ENCODE measurements at regions not wholly inside any gene's neighbourhood (a gene's known extent, or its start where the extent isn't known, plus 50 kb on each side); places are given as distances from the start of the nearest gene placed in this dataset.
"Not testable (repeated sequence)": the region's sequence is repeated elsewhere in the genome, so short reads cannot be mapped to it uniquely, and the experiment has no call there.

GRCh38 chr3:145681181-145681580, 479.8 kb downstream of the PLOD2 start:
- 43% methylated on average over 3 of the region's 3 CpGs for WGBS
- Histone ChIP-seq H3K9me3 (no peaks in the 10 kb centered on the region), H3K4me3 (no peak overlapping the region), H3K27me3 (replicated peaks; ENCODE audit: insufficient read depth) (no peaks in the 10 kb centered on the region), H3K27ac (no peak overlapping the region), H3K4me1 (replicated peaks) (no peaks in the 10 kb centered on the region), H3K36me3 (no peaks in the 10 kb centered on the region)
- DNase-seq (ENCODE audit: low spot score), result no peak
- TF ChIP-seq POLR2AphosphoS5 (IDR thresholded peaks at IDR 0.05), result no peak
- TF ChIP-seq POLR2A (IDR thresholded peaks at IDR 0.05), result no peak
- no peak for TF ChIP-seq CTCF (IDR thresholded peaks at IDR 0.05)
- intact Hi-C loops (cut with DNase I), result no loop called here

DNA sequence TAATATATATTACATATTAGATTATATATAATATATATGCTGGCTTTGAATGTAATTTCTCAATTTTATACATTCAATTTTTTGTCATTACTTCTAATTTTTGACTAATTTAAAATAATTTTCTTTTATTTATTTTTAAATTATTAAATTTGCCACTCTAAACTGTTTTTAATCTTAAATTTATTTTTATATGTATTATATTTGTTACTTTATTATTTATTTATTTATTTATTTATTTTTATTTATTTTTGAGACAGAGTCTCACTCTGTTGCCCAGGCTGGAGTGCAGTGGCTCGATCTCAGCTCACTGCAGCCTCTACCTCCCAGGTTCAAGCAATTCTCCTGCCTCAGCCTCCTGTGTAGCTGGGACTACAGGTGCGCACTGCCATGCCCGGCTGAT, 473.0 kb downstream of the PLOD2 start:
- DNase-seq (ENCODE audit: low spot score); H3K27ac ChIP-seq; intact Hi-C loops (cut with DNase I); H3K9me3 ChIP-seq; H3K4me3 ChIP-seq; H3K36me3 ChIP-seq; H3K27me3 ChIP-seq (replicated peaks; ENCODE audit: insufficient read depth); H3K4me1 ChIP-seq (replicated peaks): not testable (repeated sequence)
- 79% methylated on average over 3 of the region's 3 CpGs for WGBS

DNA sequence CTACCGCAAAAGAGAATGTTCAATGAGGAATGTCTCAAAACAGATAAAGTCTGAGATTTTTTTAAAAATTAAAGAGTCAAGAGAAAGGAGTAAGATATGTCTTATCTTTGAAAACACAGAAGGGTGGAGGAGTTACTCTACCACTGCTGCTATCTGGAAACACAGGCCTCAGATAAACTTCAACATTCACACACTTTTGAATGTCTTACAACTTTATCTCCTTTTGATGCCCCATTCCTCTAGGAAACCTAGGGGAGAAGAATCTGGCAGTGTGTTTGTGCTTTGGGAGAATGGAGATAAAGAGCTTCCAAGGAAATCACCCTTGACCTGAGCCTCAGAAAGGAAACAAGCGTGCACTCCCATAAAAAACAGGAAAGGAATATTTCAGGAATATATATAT, 468.2 kb downstream of the PLOD2 start:
- no peak for DNase-seq (ENCODE audit: low spot score)
- no peak for TF ChIP-seq POLR2A (IDR thresholded peaks at IDR 0.05)
- TF ChIP-seq POLR2AphosphoS5 (IDR thresholded peaks at IDR 0.05), result no peak
- no peak for TF ChIP-seq CTCF (IDR thresholded peaks at IDR 0.05)
- no peaks in the 10 kb centered on the region for H3K4me1 ChIP-seq (replicated peaks)
- no peaks in the 10 kb centered on the region for H3K27me3 ChIP-seq (replicated peaks; ENCODE audit: insufficient read depth)
- intact Hi-C loops (cut with DNase I), result no loop called here
- H3K9me3 ChIP-seq, result no peaks in the 10 kb centered on the region
- no peak overlapping the region for H3K4me3 ChIP-seq
- no peaks in the 10 kb centered on the region for H3K36me3 ChIP-seq
- WGBS, result 86% methylated on average over 2 of the region's 2 CpGs
- no peak overlapping the region for H3K27ac ChIP-seq

DNA sequence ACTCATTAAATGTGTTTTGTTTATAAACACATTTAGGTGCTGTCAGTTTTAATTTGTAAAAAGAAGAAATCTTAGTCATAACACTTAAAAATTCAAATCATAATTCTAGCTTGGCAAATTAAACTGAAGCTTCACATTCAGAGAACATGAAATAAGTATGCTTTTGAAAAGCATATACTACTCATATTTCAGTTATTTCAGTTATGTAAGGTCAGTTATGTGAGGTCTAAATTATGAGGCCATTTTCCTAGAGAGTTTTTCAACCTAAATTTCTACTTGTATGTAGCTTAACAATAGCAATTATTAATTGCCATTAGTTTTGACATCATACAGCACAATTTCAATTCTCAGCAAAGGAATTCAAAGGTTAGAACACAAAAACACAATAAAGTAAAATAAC, 465.0 kb downstream of the PLOD2 start:
- H3K27me3 ChIP-seq (replicated peaks; ENCODE audit: insufficient read depth), result no peaks in the 10 kb centered on the region
- no peak overlapping the region for H3K27ac ChIP-seq
- H3K9me3 ChIP-seq, result no peaks in the 10 kb centered on the region
- no peak for DNase-seq (ENCODE audit: low spot score)
- intact Hi-C loops (cut with DNase I), result no loop called here
- no peak overlapping the region for H3K4me3 ChIP-seq
- TF ChIP-seq POLR2A (IDR thresholded peaks at IDR 0.05) (no peak), POLR2AphosphoS5 (IDR thresholded peaks at IDR 0.05) (no peak), CTCF (IDR thresholded peaks at IDR 0.05) (no peak)
- H3K4me1 ChIP-seq (replicated peaks), result no peaks in the 10 kb centered on the region
- H3K36me3 ChIP-seq, result no peaks in the 10 kb centered on the region

GRCh38 chr3:145698250-145698649, 462.7 kb downstream of the PLOD2 start:
- Histone ChIP-seq H3K27me3 (replicated peaks; ENCODE audit: insufficient read depth) (no peaks in the 10 kb centered on the region), H3K36me3 (no peaks in the 10 kb centered on the region), H3K27ac (no peak overlapping the region), H3K9me3 (no peaks in the 10 kb centered on the region), H3K4me1 (replicated peaks) (no peaks in the 10 kb centered on the region), H3K4me3 (no peak overlapping the region)
- DNase-seq (ENCODE audit: low spot score), result no peak
- intact Hi-C loops (cut with DNase I), result no loop called here
- TF ChIP-seq CTCF (IDR thresholded peaks at IDR 0.05) (no peak), POLR2A (IDR thresholded peaks at IDR 0.05) (no peak), POLR2AphosphoS5 (IDR thresholded peaks at IDR 0.05) (no peak)
- WGBS, result 58% methylated on average over 7 of the region's 7 CpGs

DNA sequence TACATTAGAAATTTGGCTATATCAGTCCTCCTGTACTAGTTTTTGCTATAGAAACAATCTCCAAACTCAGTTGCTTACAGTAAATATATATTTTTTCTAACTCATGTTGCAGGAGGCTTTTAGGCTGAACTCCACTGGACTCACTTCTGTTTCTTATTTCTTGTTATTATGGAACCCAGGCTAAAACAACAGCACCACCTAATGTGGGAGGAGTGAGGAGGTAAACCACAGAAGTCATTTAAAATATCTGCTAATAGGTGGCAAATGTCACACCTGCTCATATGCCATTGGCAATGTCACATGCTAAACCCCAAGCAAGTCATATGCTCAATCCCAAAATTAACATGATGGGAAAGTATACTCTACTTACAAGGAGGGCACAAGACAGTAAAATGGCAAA, 462.2 kb downstream of the PLOD2 start:
- intact Hi-C loops (cut with DNase I), result no loop called here
- TF ChIP-seq POLR2AphosphoS5 (IDR thresholded peaks at IDR 0.05) (no peak), CTCF (IDR thresholded peaks at IDR 0.05) (no peak), POLR2A (IDR thresholded peaks at IDR 0.05) (no peak)
- Histone ChIP-seq H3K4me1 (replicated peaks) (no peaks in the 10 kb centered on the region), H3K36me3 (no peaks in the 10 kb centered on the region), H3K4me3 (no peak overlapping the region), H3K27me3 (replicated peaks; ENCODE audit: insufficient read depth) (no peaks in the 10 kb centered on the region), H3K27ac (no peak overlapping the region), H3K9me3 (no peaks in the 10 kb centered on the region)
- no peak for DNase-seq (ENCODE audit: low spot score)
